ENCODE measurements at regions not wholly inside any gene's neighbourhood (a gene's known extent, or its start where the extent isn't known, plus 50 kb on each side); places are given as distances from the start of the nearest gene placed in this dataset.

DNA sequence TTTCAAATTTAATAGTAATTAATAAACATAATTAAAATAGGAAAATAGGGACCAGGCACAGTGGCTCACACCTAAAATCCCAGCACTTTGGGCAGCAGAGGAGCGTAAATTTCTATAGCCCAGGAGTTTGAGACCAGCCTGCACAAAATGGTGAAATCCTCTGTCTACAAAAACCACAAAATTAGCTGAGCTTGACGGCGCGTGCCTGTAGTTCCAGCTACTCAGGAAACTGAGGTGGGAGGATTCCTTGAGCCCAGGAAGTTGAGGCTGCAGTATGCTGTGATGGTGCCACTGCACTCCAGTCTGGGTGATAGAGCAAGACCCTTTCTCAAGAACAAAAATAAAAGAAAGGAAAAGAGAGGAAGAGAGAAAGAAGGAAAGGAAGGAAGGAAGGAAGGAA lies 1387.0 kb upstream of the ADGRB3 start:
- DNase-seq = no peak
- FAIRE-seq = no peak
- Histone ChIP-seq H3K9me3 (no peaks in the 10 kb centered on the region), H3K27ac (no peak overlapping the region), H3K27me3 (no peaks in the 10 kb centered on the region), H3K4me1 (no peaks in the 10 kb centered on the region), H3K36me3 (no peaks in the 10 kb centered on the region), H3K4me3 (no peak overlapping the region)
- no peak for ATAC-seq
- TF ChIP-seq, protein P1, sequence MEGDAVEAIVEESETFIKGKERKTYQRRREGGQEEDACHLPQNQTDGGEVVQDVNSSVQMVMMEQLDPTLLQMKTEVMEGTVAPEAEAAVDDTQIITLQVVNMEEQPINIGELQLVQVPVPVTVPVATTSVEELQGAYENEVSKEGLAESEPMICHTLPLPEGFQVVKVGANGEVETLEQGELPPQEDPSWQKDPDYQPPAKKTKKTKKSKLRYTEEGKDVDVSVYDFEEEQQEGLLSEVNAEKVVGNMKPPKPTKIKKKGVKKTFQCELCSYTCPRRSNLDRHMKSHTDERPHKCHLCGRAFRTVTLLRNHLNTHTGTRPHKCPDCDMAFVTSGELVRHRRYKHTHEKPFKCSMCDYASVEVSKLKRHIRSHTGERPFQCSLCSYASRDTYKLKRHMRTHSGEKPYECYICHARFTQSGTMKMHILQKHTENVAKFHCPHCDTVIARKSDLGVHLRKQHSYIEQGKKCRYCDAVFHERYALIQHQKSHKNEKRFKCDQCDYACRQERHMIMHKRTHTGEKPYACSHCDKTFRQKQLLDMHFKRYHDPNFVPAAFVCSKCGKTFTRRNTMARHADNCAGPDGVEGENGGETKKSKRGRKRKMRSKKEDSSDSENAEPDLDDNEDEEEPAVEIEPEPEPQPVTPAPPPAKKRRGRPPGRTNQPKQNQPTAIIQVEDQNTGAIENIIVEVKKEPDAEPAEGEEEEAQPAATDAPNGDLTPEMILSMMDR (IDR thresholded peaks at IDR 0.05) = no peak
- 79 to 86% methylated on average over 4 of the region's 4 CpGs for WGBS, 2 donors
- intact Hi-C loops (cut with DNase I) = no loop called here

- 57 to 75% methylated on average over 6 of the region's 6 CpGs for WGBS, 2 donors
- no peaks in the 10 kb centered on the region for H3K27me3 ChIP-seq
- no peak overlapping the region for H3K4me3 ChIP-seq
- TF ChIP-seq, protein P1 (IDR thresholded peaks at IDR 0.05) = no peak
- no peak overlapping the region for H3K27ac ChIP-seq
- no peak for DNase-seq
- FAIRE-seq = no peak
- no peaks in the 10 kb centered on the region for H3K4me1 ChIP-seq
- H3K9me3 ChIP-seq = no peaks in the 10 kb centered on the region
- intact Hi-C loops (cut with DNase I) = no loop called here
- H3K36me3 ChIP-seq = no peaks in the 10 kb centered on the region
- ATAC-seq = no peak
These were observed 1391.0 kb upstream of the ADGRB3 start for GRCh38 chr6:67244037-67244436.

- ATAC-seq (no peak), DNase-seq (no peak), FAIRE-seq (no peak)
- no peaks in the 10 kb centered on the region for H3K4me1 ChIP-seq
- H3K27ac ChIP-seq = no peak overlapping the region
- TF ChIP-seq, protein P1 (IDR thresholded peaks at IDR 0.05) = no peak
- no peak overlapping the region for H3K4me3 ChIP-seq
- no peaks in the 10 kb centered on the region for H3K9me3 ChIP-seq
- WGBS, 2 donors = 35 to 47% methylated on average over 1 of the region's 1 CpG
- H3K36me3 ChIP-seq = no peaks in the 10 kb centered on the region
- H3K27me3 ChIP-seq = no peaks in the 10 kb centered on the region
- intact Hi-C loops (cut with DNase I) = no loop called here
These were observed 1397.8 kb upstream of the ADGRB3 start for GRCh38 chr6:67237277-67237676.

DNA sequence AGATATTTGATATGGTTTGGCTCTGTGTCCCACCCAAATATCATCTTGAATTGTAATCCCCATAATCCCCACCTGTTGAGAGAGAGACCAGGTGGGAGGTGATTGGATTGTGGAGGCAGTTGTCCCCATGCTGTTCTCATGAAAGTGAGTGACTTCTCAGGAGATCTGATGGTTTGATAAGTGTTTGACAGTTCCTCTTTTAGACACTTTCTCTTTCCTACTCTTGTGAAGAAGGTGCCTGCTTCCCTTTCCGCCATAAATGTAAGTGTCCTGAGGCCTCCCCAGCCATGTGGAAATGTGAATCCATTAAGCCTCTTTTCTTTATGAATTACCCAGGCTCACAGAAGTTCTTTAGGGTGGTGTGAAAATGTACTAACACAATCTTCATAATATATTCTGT lies 1404.0 kb upstream of the ADGRB3 start:
- Histone ChIP-seq H3K36me3 (no peaks in the 10 kb centered on the region), H3K27ac (no peak overlapping the region), H3K27me3 (no peaks in the 10 kb centered on the region), H3K4me1 (no peaks in the 10 kb centered on the region), H3K9me3 (peaks cover 0 to 3% (median 0%) of the 10 kb centered on the region in 4 donors), H3K4me3 (no peak overlapping the region)
- FAIRE-seq (no peak), DNase-seq (no peak), ATAC-seq (no peak)
- TF ChIP-seq, protein P1 (IDR thresholded peaks at IDR 0.05) = no peak
- WGBS, 2 donors = 63 to 76% methylated on average over 1 of the region's 1 CpG
- intact Hi-C loops (cut with DNase I) = no loop called here

DNA sequence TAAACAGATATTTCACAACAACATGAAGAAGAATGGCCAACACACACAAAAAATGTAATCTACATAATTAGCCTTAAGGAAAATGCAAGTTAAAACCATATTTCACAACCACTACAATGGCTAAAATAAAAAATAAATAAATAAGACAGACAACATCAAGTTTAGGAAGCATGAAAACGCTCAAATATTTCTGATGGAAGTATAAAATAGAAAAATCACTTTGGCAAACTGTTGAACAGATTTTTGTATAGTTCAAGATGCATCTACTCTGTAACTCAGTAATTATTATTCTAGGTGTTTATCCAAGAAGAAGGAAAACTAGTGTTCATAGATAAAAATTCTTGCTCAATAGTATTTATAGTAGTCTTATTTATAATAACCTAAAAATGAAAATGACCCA lies 1410.1 kb upstream of the ADGRB3 start:
- WGBS, 2 donors = 22 to 37% methylated on average over 1 of the region's 1 CpG
- no peak overlapping the region for H3K27ac ChIP-seq
- FAIRE-seq (no peak), ATAC-seq (no peak), DNase-seq (no peak)
- no peaks in the 10 kb centered on the region for H3K9me3 ChIP-seq
- no peaks in the 10 kb centered on the region for H3K36me3 ChIP-seq
- TF ChIP-seq, protein P1 (IDR thresholded peaks at IDR 0.05) = no peak
- no peaks in the 10 kb centered on the region for H3K4me1 ChIP-seq
- H3K27me3 ChIP-seq = no peaks in the 10 kb centered on the region
- intact Hi-C loops (cut with DNase I) = no loop called here
- H3K4me3 ChIP-seq = no peak overlapping the region

Data from pancreas (tissue), 10 donors.